Activated CD4-positive, alpha-beta T cell treated with anti-CD3 and anti-CD28 coated beads, Interleukin-10, Interleukin-2, amounts not matched to agents 100 ng/mL and 50 ng/mL, durations not matched to agents 16 hours and 8 hours (primary cell): ENCODE measurements at regions not wholly inside any gene's neighbourhood (a gene's known extent, or its start where the extent isn't known, plus 50 kb on each side); places are given as distances from the start of the nearest gene placed in this dataset.
"Not testable (repeated sequence)": the region's sequence is repeated elsewhere in the genome, so short reads cannot be mapped to it uniquely, and the experiment has no call there.

Source experiments
- DNase-seq: peaks from one replicate; pipeline ENCODE4 v3.0.0-alpha.2; 2020

DNA sequence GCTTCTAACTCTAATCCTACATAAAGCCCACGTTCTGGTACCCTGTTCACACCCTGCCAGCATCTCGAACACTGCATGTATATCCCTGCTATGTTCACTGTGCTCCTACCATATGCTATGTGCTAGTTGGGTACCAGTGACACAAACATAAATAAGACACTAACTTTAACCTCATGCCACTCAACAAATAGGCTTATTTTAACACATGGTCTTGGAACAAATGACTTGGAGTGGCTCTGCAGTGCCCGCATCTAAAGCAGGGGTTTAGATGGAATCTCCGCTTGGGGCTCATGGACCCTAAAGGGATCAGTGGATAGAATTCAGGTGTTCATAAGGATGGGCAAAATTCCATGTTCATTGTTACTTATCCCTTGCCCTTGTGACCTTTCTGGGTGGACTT, 175.7 kb upstream of the ZKSCAN2 start:
- no peak for DNase-seq

GRCh38 chr16:25431472-25431871, 173.8 kb upstream of the ZKSCAN2 start:
- DNase-seq = no peak

GRCh38 chr16:25426829-25427228, 169.2 kb upstream of the ZKSCAN2 start:
- DNase-seq = no peak

GRCh38 chr16:25419681-25420080, 162.0 kb upstream of the ZKSCAN2 start:
- DNase-seq = no peak

- DNase-seq = no peak
These were observed 161.5 kb upstream of the ZKSCAN2 start for GRCh38 chr16:25419153-25419552.

DNA sequence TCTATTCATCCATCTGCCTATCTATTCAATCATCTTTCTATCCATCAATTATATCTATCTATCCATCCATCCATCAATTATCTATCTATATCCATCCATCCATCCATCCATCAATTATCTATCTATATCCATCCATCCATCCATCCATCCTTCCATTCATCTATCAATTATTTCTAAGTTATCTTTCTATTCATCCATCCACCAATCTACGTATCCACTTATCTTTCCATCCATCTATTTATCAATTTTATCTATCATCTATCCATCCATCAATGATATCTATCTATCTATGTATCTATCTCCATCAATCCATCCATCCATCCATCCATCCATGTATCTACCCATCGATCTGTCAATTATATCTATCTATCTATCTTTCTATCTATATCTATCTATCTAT, 158.4 kb upstream of the ZKSCAN2 start:
- DNase-seq = no peak

GRCh38 chr16:25413975-25414374, 156.3 kb upstream of the ZKSCAN2 start:
- no peak for DNase-seq

- no peak for DNase-seq
These were observed 155.5 kb upstream of the ZKSCAN2 start for GRCh38 chr16:25413133-25413532.

DNA sequence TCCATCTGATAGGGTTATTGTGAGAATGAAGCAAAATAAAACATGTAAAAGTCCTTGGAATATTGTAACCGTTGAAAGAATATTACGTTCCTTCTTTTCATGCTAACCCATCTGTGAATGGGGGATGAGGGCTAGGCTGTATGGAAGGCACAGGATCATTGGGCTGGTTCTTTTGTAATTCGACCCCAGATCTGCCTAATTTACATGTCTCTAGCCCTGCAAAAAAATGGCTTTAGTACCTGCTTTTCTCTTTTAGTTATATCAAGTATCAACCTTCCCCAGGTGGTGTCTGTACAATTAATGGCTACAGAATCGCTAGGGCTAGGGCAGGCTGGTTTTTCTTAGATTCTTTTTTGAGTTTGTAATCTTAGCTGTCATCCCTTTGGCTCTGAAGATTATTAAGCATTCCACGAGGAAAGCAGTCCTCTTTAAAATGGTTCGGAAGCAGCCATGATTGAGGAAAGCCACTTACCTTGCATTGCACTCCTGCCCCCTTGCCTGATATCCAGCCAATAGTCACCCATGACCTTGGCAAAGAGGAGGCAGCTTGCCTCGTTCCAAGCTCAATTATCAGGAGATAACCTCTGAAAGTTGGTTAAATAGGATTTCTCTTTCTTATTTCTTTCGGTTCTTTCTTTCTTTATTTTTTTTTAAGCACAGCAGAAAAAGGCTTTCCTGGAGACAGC, 153.9 kb upstream of the ZKSCAN2 start:
- DNase-seq = no peak

DNA sequence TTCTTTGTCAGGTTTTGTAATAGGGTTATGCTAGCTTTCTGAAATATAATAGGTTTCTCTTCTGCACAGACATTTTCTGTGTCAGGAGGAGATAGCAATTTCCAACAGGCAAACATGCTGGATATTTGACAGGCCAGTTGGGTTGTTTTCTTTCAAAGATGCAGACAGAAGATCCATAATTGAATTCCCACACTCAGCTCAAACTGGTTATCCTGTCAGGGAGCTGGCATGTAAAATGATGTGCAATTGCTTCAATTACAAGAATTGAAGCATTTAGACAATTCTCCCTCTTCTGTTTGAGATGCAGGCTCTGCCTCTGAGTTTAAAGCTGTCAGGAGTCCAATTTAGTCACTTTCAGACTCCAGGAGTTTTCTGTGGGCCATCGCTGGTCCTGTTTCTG, 146.2 kb upstream of the ZKSCAN2 start:
- DNase-seq = no peak

GRCh38 chr16:25395528-25395927, 137.9 kb upstream of the ZKSCAN2 start:
- no peak for DNase-seq

DNA sequence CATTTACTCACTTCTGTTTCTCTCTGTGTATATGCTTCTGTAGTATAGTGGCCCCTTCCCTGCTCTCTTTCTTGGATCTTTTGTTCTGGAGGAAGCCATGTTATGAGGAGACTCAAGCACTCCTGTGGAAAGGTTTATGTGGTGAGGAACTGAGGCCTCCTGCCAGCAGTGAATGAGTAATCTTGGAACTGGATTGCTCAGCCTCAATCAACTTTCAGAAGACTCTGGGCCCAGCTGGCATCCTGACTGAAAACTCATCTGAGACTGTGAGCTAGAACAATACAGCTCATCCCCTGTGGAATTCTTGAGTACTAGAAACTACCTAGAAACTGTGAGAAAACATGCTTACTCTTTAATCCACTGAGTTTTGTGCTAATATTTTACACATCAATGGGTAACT, 133.1 kb upstream of the ZKSCAN2 start:
- peak; percentile 8 for DNase-seq

DNA sequence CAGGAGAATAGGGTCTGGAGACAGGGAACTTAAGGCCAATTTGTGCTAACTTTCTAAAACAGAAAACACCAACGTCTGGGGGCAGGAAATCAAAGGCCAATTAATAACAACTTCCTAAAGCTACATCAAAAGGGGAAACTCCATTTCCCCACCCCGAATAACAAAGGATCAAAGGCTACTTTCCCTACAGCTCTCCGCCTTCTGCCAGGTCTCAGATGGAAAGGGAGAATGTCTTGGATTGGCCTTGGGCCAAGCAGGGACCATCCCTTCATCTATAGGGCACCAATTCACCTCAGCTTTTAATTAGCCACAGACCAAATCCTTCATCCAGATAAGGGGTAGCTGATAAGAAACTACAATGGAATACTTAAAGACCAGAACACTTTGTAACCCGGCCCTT, 116.9 kb upstream of the ZKSCAN2 start:
- DNase-seq = no peak

DNA sequence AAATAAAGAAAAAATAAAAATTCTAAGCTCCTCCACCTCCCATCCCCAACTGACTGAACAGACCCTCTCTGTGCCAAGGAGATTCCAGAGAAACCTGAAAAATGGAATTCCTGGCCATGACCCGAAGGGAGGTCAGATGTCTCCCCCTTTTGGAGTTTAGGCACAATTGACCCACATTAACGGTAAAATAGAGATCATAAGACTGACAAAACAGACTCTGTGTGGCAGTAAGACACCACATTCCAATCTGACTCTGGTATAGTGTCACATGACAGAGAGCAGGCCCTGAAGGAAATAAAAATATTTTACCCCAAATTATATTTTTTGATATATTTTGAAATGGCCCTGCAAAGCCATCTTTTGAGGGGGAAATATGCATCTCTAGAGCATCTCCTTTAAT, 115.1 kb upstream of the ZKSCAN2 start:
- DNase-seq = no peak

DNA sequence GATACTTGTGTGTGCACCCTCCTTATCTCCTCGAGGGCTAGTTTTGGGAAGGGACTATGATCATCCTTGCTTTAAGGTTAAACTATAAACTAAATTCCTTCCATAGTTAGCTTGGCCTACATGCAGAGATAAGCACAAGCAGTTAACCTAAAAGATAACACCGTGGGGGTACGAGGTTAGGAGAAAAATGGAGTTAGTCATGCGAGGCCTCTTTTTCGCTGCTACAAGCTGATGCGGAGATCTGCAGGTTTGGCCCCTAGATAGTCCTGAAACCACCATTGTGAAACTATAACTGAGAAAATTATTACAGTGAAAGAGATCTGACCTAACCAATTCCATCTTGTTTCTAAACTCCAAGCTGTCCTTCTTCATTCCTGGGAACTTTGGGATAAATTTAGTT, 113.7 kb upstream of the ZKSCAN2 start:
- DNase-seq = no peak

DNA sequence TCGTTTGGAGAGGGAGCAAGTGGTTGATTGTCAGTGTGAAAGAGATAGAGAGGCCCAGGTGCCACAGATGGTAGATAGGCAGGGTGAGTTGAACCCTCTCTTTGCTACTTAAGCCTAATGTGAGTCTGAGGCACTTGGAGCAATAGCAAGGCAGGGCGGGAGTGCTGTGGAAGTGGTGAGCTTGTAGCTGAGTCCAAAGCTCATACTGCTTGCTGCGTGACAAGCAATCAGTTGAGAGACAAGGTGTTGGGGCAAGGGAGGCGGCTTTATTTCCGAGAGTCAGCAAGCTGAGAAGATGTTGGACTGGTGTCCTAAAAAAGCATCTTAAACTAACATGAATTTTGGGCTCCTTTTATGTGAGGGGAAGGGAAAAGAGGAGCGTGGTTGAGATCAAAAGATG, 112.9 kb upstream of the ZKSCAN2 start:
- no peak for DNase-seq

DNA sequence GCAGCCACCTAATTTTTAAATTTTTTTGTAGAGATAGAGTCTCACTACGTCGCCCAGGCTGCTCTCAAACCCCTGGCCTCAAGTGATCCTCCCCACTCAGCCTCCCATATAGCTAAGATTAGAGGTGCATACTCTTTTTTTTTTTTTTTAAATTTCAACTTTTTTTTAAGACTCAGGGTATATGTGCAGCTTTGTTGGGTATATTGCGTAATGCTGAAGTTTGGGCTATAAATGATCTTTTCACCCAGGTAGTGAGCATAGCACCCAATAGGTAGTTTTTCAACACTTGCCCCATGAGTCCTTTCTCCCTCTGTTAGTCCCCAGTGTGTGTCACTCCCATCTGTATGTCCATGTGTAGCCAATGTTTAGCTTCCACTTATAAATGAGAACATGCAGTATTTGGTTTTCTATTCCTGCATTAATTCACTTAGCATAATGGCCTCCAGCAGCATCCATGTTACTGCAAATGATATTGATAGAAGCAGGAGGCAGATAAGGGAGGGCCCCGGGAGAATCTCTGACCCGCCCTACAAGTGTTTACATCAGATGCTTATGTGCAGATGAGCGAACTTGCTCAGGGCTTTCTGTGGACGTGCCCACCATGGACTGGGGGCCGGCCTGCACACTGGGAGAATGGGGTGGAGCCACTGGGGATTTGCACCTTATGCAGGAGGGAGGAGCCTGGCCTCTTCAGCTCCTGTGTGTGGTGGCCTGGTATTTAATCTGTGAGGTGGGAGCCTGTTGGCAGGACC, 110.3 kb upstream of the ZKSCAN2 start:
- no peak for DNase-seq

- DNase-seq = no peak
These were observed 108.4 kb upstream of the ZKSCAN2 start for GRCh38 chr16:25366078-25366477.

- not testable (repeated sequence) for DNase-seq
These were observed 101.9 kb upstream of the ZKSCAN2 start for GRCh38 chr16:25359516-25359915.

- no peak for DNase-seq
These were observed 86.4 kb upstream of the ZKSCAN2 start for GRCh38 chr16:25344006-25344405.

- no peak for DNase-seq
These were observed 83.3 kb upstream of the ZKSCAN2 start for GRCh38 chr16:25340973-25341372.

DNA sequence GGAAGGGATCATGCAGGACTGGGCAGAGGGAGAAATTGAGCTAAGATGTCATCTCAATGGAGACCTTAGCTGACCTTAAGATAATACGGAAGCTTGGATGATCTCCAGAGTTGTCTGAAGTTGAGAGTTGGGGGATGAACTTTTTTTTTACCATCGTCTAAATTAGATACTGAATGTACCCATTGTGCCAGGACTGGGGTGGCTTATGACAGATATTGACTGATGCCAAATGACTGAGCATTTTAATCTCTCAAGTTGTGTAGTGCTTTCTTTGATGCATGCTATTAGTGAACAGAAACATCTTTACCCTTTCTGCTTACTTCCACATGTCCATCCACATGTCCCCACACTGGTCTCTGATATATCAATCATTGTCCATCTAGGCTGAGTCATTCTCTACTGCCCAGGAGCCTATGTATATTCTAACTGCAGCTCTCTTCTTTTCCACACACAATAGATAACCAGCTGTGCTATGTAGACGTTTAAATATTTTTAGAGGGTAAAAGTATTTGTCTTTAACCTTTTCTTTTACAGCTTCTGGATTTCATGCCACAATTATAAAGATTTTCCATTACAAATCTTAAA, 60.2 kb upstream of the ZKSCAN2 start:
- no peak for DNase-seq

DNA sequence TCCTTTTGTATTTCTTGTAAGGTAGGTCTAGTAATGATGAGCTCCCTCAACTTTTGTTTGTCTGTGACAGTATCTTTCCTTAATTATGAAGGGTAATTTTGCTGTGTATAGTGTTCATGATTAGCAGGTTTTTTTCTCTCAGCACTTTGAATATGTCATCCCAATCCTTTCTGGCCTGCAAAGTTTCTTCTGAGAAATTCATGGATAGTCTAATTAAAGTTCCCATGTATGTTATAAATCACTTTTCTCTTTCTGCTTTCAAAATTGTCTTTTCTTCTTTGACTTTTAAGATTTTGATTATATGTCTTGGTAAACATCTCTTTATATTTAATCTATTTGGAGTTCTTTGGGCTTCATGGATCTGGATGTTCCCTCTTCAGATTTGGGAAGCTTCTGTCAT, 54.3 kb upstream of the ZKSCAN2 start:
- DNase-seq = no peak

DNA sequence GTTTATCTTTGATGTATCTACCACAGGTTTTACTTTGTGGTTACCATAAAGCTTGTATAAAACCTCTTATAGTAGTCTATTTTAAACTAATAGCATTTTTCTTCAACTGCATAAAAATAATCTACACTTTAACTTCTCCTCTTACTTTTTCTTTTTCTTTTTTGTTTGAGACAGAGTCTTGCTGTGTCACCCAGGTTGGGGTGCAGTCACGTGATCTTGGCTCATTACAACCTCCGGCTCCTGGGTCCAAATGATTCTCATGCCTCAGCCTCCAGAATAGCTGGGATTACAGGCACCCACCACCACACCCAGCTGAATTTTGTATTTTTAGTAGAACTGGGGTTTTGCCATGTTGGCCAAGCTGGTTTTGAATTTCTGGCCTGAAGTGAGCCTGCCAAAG, 53.4 kb upstream of the ZKSCAN2 start:
- no peak for DNase-seq
